ENCODE measurements at regions not wholly inside any gene's neighbourhood (a gene's known extent, or its start where the extent isn't known, plus 50 kb on each side); places are given as distances from the start of the nearest gene placed in this dataset.

DNA sequence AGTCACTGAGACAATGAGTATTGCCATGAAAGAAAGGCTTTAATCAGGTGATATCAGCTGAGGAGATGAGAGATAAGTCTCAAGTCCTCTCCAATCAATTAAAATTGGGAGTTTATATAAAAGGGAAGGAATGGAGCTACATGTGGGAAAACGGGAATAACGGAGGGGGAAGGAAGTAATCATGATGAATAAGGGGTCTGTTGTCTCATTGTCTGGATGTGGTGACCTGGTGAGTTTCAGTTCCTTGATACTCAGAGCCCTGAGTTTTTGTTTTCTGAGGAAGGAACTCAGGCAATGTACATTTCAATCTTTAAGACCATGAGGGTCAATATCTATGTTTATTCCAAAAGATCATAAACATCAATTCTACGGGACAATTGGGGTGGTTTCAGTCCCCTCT lies 198.8 kb downstream of the KITLG start:
- Histone ChIP-seq H3K79me2 (ENCODE audit: insufficient read depth, low read length) (no peaks in the 10 kb centered on the region), H3K4me3 (ENCODE audit: low read depth, low read length, poor library complexity, severe bottlenecking) (no peak overlapping the region), H3K9ac (ENCODE audit: low read length) (no peak overlapping the region), H3K4me2 (ENCODE audit: low read length) (no peak overlapping the region), H3K27ac (ENCODE audit: low read depth, low read length, poor library complexity, severe bottlenecking) (no peak overlapping the region), H2AFZ (ENCODE audit: low read length) (no peak overlapping the region), H3K9me2 (ENCODE audit: low read depth, low read length) (no peaks in the 10 kb centered on the region), H3F3A (ENCODE audit: insufficient read depth, low read length) (no peaks in the 10 kb centered on the region), H4K20me1 (ENCODE audit: insufficient read depth, low read length) (no peaks in the 10 kb centered on the region), H3K36me3 (ENCODE audit: insufficient read depth, low read length) (no peaks in the 10 kb centered on the region), H3K9me3 (ENCODE audit: low read length) (no peaks in the 10 kb centered on the region), H3K27me3 (ENCODE audit: insufficient read depth, low read length) (no peaks in the 10 kb centered on the region), H3K4me1 (ENCODE audit: insufficient read depth, low read length, severe bottlenecking) (no peaks in the 10 kb centered on the region)
- TF ChIP-seq EZH2 (IDR thresholded peaks at IDR 0.05; ENCODE audit: borderline replicate concordance, low read length): no peak
- TF ChIP-seq CTCF (IDR thresholded peaks at IDR 0.05; ENCODE audit: low read length): no peak

DNA sequence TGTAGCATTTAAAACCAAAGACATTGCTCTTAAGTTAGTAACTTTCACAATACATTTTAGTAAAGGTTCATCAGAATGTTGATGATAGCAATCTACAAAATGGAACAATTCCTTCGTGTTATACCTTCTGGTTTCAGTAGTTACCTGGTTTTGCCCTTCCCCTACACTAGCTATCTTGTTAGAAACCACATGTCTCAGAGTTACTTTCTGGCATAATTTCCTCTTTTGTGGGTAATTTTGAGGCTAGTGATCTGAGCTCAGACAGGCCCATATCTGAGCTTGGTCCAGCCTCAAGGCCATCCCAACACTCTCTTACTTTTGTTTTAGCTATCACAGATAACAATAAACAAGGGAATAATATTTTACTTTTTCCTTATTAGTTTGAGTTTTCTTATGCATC lies 196.9 kb downstream of the KITLG start:
- Histone ChIP-seq H3K4me2 (ENCODE audit: low read length) (no peak overlapping the region), H2AFZ (ENCODE audit: low read length) (no peak overlapping the region), H3K27me3 (ENCODE audit: insufficient read depth, low read length) (no peaks in the 10 kb centered on the region), H3F3A (ENCODE audit: insufficient read depth, low read length) (no peaks in the 10 kb centered on the region), H3K9me2 (ENCODE audit: low read depth, low read length) (no peaks in the 10 kb centered on the region), H3K27ac (ENCODE audit: low read depth, low read length, poor library complexity, severe bottlenecking) (no peak overlapping the region), H3K9me3 (ENCODE audit: low read length) (no peaks in the 10 kb centered on the region), H3K4me3 (ENCODE audit: low read depth, low read length, poor library complexity, severe bottlenecking) (no peak overlapping the region), H3K9ac (ENCODE audit: low read length) (no peak overlapping the region), H3K79me2 (ENCODE audit: insufficient read depth, low read length) (no peaks in the 10 kb centered on the region), H3K36me3 (ENCODE audit: insufficient read depth, low read length) (no peaks in the 10 kb centered on the region), H3K4me1 (ENCODE audit: insufficient read depth, low read length, severe bottlenecking) (peaks cover under 1% of the 10 kb centered on the region), H4K20me1 (ENCODE audit: insufficient read depth, low read length) (no peaks in the 10 kb centered on the region)
- TF ChIP-seq EZH2 (IDR thresholded peaks at IDR 0.05; ENCODE audit: borderline replicate concordance, low read length) (no peak), CTCF (IDR thresholded peaks at IDR 0.05; ENCODE audit: low read length) (no peak)

DNA sequence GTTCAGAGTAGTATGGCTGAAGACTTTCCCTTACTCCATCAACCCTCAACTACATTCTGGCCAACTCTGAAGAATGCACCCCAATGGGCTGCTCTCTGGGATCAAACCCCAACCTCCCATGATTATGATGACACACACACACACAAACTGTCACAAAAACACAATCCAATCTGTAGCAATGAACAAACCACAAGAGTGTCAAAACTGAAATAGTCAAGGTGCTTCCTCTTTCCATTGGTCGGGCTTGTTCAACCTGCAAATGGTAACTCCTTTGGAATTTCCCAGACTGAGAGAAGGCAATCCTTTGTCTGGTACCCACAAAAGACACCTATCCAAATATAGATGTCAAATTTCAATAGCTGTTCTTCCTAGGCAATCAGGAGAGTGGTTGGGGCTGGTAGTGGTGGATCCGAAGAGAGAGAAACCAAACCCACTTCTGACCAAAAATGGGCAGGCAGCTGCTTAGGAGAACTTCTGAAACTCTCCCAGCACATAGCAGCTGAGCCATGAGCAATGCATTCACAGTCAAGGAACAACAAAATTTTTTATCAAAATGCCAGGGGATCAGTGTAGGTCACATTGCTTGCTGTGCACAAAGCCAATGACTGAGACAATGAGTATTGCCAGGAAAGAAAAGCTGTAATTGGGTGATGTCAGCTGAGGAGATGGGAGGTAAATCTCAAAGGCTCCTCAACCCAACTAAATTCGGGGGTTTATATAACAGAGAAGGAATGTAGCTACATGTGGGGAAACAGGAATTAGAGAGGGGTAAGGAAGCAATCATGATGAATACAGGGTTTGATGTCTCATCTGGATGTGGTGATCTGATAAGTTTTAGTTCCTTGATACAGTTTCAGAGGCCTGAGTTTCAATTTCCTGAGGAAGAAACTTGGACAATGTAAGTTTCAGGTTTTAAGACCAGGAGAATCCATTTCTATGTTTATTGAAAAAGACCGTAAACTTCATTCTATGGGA lies 191.4 kb downstream of the KITLG start:
- Histone ChIP-seq H3K27me3 (ENCODE audit: insufficient read depth, low read length) (no peaks in the 10 kb centered on the region), H3K79me2 (ENCODE audit: insufficient read depth, low read length) (no peaks in the 10 kb centered on the region), H3F3A (ENCODE audit: insufficient read depth, low read length) (no peaks in the 10 kb centered on the region), H3K4me2 (ENCODE audit: low read length) (no peak overlapping the region), H3K27ac (ENCODE audit: low read depth, low read length, poor library complexity, severe bottlenecking) (no peak overlapping the region), H3K4me3 (ENCODE audit: low read depth, low read length, poor library complexity, severe bottlenecking) (no peak overlapping the region), H3K9ac (ENCODE audit: low read length) (no peak overlapping the region), H3K36me3 (ENCODE audit: insufficient read depth, low read length) (no peaks in the 10 kb centered on the region), H3K9me2 (ENCODE audit: low read depth, low read length) (no peaks in the 10 kb centered on the region), H3K9me3 (ENCODE audit: low read length) (no peaks in the 10 kb centered on the region), H3K4me1 (ENCODE audit: insufficient read depth, low read length, severe bottlenecking) (peaks cover 6% of the 10 kb centered on the region), H4K20me1 (ENCODE audit: insufficient read depth, low read length) (no peaks in the 10 kb centered on the region), H2AFZ (ENCODE audit: low read length) (no peak overlapping the region)
- TF ChIP-seq CTCF (IDR thresholded peaks at IDR 0.05; ENCODE audit: low read length) (no peak), EZH2 (IDR thresholded peaks at IDR 0.05; ENCODE audit: borderline replicate concordance, low read length) (no peak)

All from OCI-LY1 (cell line).